ENCODE measurements at regions not wholly inside any gene's neighbourhood (a gene's known extent, or its start where the extent isn't known, plus 50 kb on each side); places are given as distances from the start of the nearest gene placed in this dataset.

DNA sequence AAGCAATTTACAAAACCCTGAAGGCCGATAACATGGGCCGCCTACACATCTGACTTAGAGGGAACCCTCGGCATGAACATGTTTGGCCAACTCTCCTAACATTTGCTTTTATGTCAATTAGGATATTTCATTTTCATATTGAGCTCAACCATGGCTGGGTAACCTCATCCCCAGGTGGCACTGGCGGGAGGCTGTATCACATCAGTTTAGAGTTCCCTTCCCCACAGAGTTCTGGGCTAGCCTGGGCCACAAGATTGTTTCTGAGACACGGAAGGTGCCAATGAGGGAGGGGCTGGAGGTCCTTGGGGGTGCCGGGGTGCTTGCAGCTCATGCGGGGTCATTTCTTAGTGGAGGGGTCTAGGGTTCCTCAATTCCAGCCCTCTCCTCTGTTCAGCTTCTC is 386.5 kb upstream of the MKI67 start:
- TF ChIP-seq EZH2phosphoT487 (IDR thresholded peaks at IDR 0.05; ENCODE audit: borderline replicate concordance, low read length): no peak
- TF ChIP-seq CTCF (IDR thresholded peaks at IDR 0.05; ENCODE audit: low read depth, low read length, poor library complexity, severe bottlenecking): no peak
- H3F3A ChIP-seq (ENCODE audit: control insufficient read depth, insufficient read depth): no peaks in the 10 kb centered on the region
- no peaks in the 10 kb centered on the region for H3K4me1 ChIP-seq (ENCODE audit: control insufficient read depth, low read length)
- H3K79me2 ChIP-seq (ENCODE audit: control insufficient read depth, low read length): no peaks in the 10 kb centered on the region
- no peak overlapping the region for H3K4me2 ChIP-seq (ENCODE audit: low read length)
- H3K4me3 ChIP-seq (ENCODE audit: low read length): no peak overlapping the region
- H4K20me1 ChIP-seq (ENCODE audit: control insufficient read depth, insufficient read depth, low read depth, low read length): no peaks in the 10 kb centered on the region
- no peaks in the 10 kb centered on the region for H3K27me3 ChIP-seq (ENCODE audit: control insufficient read depth, low read length)
- H3K27ac ChIP-seq (ENCODE audit: low read depth, low read length): no peak overlapping the region
- H3K9me2 ChIP-seq (replicated peaks; ENCODE audit: control insufficient read depth, low read length): no peaks in the 10 kb centered on the region
- no peaks in the 10 kb centered on the region for H3K9me3 ChIP-seq (ENCODE audit: control insufficient read depth, insufficient read depth, low read length)
- H3K36me3 ChIP-seq (ENCODE audit: control insufficient read depth, low read length): no peaks in the 10 kb centered on the region

DNA sequence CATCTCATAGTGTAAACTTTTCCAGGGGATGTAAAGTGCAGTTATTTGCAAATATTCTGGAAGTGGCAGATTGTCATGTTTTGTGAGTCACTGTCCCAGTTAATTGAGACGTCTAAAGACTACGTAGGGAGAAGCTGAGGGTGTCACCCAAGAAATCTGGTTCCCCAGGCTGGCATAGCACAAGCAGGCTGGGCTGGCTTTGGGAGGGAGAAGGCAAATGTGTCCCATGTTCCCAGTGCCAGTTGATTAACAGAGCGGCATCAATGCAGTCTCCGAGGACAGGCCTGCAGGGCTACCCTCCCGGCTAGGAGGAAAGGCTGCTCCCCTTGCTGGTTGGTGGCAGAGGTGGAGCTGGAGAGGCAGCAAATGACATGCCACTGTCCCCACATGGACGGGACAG is 388.3 kb upstream of the MKI67 start:
- no peaks in the 10 kb centered on the region for H3K4me1 ChIP-seq (ENCODE audit: control insufficient read depth, low read length)
- H3K4me3 ChIP-seq (ENCODE audit: low read length): no peak overlapping the region
- H3K79me2 ChIP-seq (ENCODE audit: control insufficient read depth, low read length): no peaks in the 10 kb centered on the region
- no peaks in the 10 kb centered on the region for H3K27me3 ChIP-seq (ENCODE audit: control insufficient read depth, low read length)
- H3F3A ChIP-seq (ENCODE audit: control insufficient read depth, insufficient read depth): no peaks in the 10 kb centered on the region
- H4K20me1 ChIP-seq (ENCODE audit: control insufficient read depth, insufficient read depth, low read depth, low read length): no peaks in the 10 kb centered on the region
- no peaks in the 10 kb centered on the region for H3K9me3 ChIP-seq (ENCODE audit: control insufficient read depth, insufficient read depth, low read length)
- H3K27ac ChIP-seq (ENCODE audit: low read depth, low read length): no peak overlapping the region
- TF ChIP-seq EZH2phosphoT487 (IDR thresholded peaks at IDR 0.05; ENCODE audit: borderline replicate concordance, low read length): no peak
- no peak for TF ChIP-seq CTCF (IDR thresholded peaks at IDR 0.05; ENCODE audit: low read depth, low read length, poor library complexity, severe bottlenecking)
- H3K36me3 ChIP-seq (ENCODE audit: control insufficient read depth, low read length): no peaks in the 10 kb centered on the region
- no peaks in the 10 kb centered on the region for H3K9me2 ChIP-seq (replicated peaks; ENCODE audit: control insufficient read depth, low read length)
- no peak overlapping the region for H3K4me2 ChIP-seq (ENCODE audit: low read length)

- Histone ChIP-seq H3K4me2 (ENCODE audit: low read length) (no peak overlapping the region), H3K9me3 (ENCODE audit: control insufficient read depth, insufficient read depth, low read length) (no peaks in the 10 kb centered on the region), H3K9me2 (replicated peaks; ENCODE audit: control insufficient read depth, low read length) (no peaks in the 10 kb centered on the region), H3K4me1 (ENCODE audit: control insufficient read depth, low read length) (no peaks in the 10 kb centered on the region), H3K36me3 (ENCODE audit: control insufficient read depth, low read length) (no peaks in the 10 kb centered on the region), H3K79me2 (ENCODE audit: control insufficient read depth, low read length) (no peaks in the 10 kb centered on the region), H4K20me1 (ENCODE audit: control insufficient read depth, insufficient read depth, low read depth, low read length) (no peaks in the 10 kb centered on the region), H3F3A (ENCODE audit: control insufficient read depth, insufficient read depth) (no peaks in the 10 kb centered on the region), H3K27ac (ENCODE audit: low read depth, low read length) (no peak overlapping the region), H3K4me3 (ENCODE audit: low read length) (no peak overlapping the region), H3K27me3 (ENCODE audit: control insufficient read depth, low read length) (no peaks in the 10 kb centered on the region)
- no peak for TF ChIP-seq EZH2phosphoT487 (IDR thresholded peaks at IDR 0.05; ENCODE audit: borderline replicate concordance, low read length)
- TF ChIP-seq CTCF (IDR thresholded peaks at IDR 0.05; ENCODE audit: low read depth, low read length, poor library complexity, severe bottlenecking): no peak
Observed at GRCh38 chr10:128516180-128516579, 390.0 kb upstream of the MKI67 start.

DNA sequence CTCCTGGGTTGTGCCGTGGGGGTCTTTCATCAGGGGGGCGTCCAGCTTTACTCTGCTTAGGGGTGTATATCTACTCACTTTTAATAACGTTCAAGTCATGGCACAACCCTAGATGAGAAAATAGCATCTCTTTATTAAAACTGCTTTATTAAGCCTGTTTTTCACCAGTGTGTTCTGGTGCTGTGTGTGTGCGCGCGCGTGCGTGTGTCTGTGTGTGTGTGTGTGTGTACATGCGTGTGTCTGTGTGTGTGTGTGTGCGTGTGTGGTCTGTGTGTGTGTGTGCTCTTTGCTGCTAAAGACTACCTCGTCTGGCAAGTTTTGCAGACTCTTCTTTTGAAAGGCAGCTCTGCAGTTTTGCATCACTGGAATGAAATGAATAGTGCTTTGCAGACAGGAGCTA is 390.9 kb upstream of the MKI67 start:
- Histone ChIP-seq H4K20me1 (ENCODE audit: control insufficient read depth, insufficient read depth, low read depth, low read length) (no peaks in the 10 kb centered on the region), H3K79me2 (ENCODE audit: control insufficient read depth, low read length) (no peaks in the 10 kb centered on the region), H3K27ac (ENCODE audit: low read depth, low read length) (no peak overlapping the region), H3K4me3 (ENCODE audit: low read length) (no peak overlapping the region), H3F3A (ENCODE audit: control insufficient read depth, insufficient read depth) (no peaks in the 10 kb centered on the region), H3K27me3 (ENCODE audit: control insufficient read depth, low read length) (no peaks in the 10 kb centered on the region), H3K36me3 (ENCODE audit: control insufficient read depth, low read length) (no peaks in the 10 kb centered on the region), H3K4me1 (ENCODE audit: control insufficient read depth, low read length) (no peaks in the 10 kb centered on the region), H3K9me2 (replicated peaks; ENCODE audit: control insufficient read depth, low read length) (no peaks in the 10 kb centered on the region), H3K9me3 (ENCODE audit: control insufficient read depth, insufficient read depth, low read length) (no peaks in the 10 kb centered on the region), H3K4me2 (ENCODE audit: low read length) (no peak overlapping the region)
- no peak for TF ChIP-seq CTCF (IDR thresholded peaks at IDR 0.05; ENCODE audit: low read depth, low read length, poor library complexity, severe bottlenecking)
- no peak for TF ChIP-seq EZH2phosphoT487 (IDR thresholded peaks at IDR 0.05; ENCODE audit: borderline replicate concordance, low read length)

Measured in DOHH2 (cell line).